PC-3 (cell line): ENCODE measurements at regions not wholly inside any gene's neighbourhood (a gene's known extent, or its start where the extent isn't known, plus 50 kb on each side); places are given as distances from the start of the nearest gene placed in this dataset.

Source experiments
- CTCF ChIP-seq: fragments of 300-600 bp; sonication (generic); conservative IDR thresholded peaks from 2 replicates; pipeline ENCODE4 v1.5.1; 2017; ENCODE audit warnings: antibody characterized with exemption, low read depth, mild to moderate bottlenecking, low read length
- EZH2 ChIP-seq: fragments of 300-600 bp; sonication (generic); IDR thresholded peaks from one replicate; pipeline ENCODE4 v1.6.1; 2017; ENCODE audit warnings: antibody characterized with exemption, mild to moderate bottlenecking, low read length; ENCODE audit not compliant: unreplicated experiment
- EZH2phosphoT487 ChIP-seq: fragments of 300-600 bp; sonication (generic); IDR thresholded peaks from 2 replicates; pipeline ENCODE4 v1.6.1; 2018; ENCODE audit warnings: mild to moderate bottlenecking, antibody characterized with exemption, low read length, borderline replicate concordance

- TF ChIP-seq CTCF (no peak), EZH2 (no peak), EZH2phosphoT487 (no peak)
Observed at GRCh38 chr5:92653730-92654461, 927.1 kb downstream of the NR2F1-AS1 start.
